GM23338 (cell line): ENCODE measurements at regions not wholly inside any gene's neighbourhood (a gene's known extent, or its start where the extent isn't known, plus 50 kb on each side); places are given as distances from the start of the nearest gene placed in this dataset.

Experiments used
- CREB1 ChIP-seq: fragments of 250-450 bp; sonication (Bioruptor Pico); IDR thresholded peaks from 2 replicates; pipeline ENCODE4 v1.5.0; 2020; ENCODE audit warnings: low read depth, mild to moderate bottlenecking, moderate library complexity
- EZH2 ChIP-seq: fragments of 200-600 bp; sonication (generic); IDR thresholded peaks from one replicate; pipeline ENCODE4 v1.8.0; 2017; ENCODE audit warnings: antibody characterized with exemption, mild to moderate bottlenecking, low read depth; ENCODE audit not compliant: unreplicated experiment
- EZH2phosphoT487 ChIP-seq: fragments of 200-600 bp; sonication (generic); IDR thresholded peaks from one replicate; pipeline ENCODE4 v1.8.1; 2018; ENCODE audit warnings: antibody characterized with exemption; ENCODE audit not compliant: unreplicated experiment
- JUNB ChIP-seq: IDR thresholded peaks from one replicate; pipeline ENCODE4 v1.6.1; 2016; ENCODE audit warnings: antibody characterized with exemption; ENCODE audit not compliant: unreplicated experiment
- NANOG ChIP-seq: IDR thresholded peaks from 2 replicates; pipeline ENCODE4 v1.6.1; 2016; ENCODE audit warnings: antibody characterized with exemption, borderline replicate concordance
- POLR2AphosphoS5 ChIP-seq: IDR thresholded peaks from 2 replicates; pipeline ENCODE4 v1.6.1; 2016; ENCODE audit warnings: antibody characterized with exemption, low read depth
- ZNF114 ChIP-seq: fragments of 250-450 bp; sonication (Bioruptor Pico); IDR thresholded peaks from 2 replicates; pipeline ENCODE4 v1.5.0; 2020; ENCODE audit warnings: mild to moderate bottlenecking, moderate library complexity
- TF ChIP-seq, protein P1 (sequence below), 2 experiments: fragments of 200-600 bp in 1 of 2; sonication (generic) in 1 of 2; conservative IDR thresholded peaks; 2 replicates each; pipeline versions ENCODE4 v1.5.1 to v1.6.1; 2016 to 2017; ENCODE audit warnings: antibody characterized with exemption in 2 of 2, low read depth in 2 of 2, mild to moderate bottlenecking in 2 of 2, moderate library complexity in 1 of 2
- TF ChIP-seq, protein P2 (sequence below): IDR thresholded peaks from one replicate; pipeline ENCODE4 v1.6.1; 2018; ENCODE audit warnings: antibody characterized with exemption; ENCODE audit not compliant: unreplicated experiment
- TF ChIP-seq, protein P3 (sequence below): IDR thresholded peaks from 2 replicates; pipeline ENCODE4 v1.6.1; 2016; ENCODE audit warnings: antibody characterized with exemption

DNA sequence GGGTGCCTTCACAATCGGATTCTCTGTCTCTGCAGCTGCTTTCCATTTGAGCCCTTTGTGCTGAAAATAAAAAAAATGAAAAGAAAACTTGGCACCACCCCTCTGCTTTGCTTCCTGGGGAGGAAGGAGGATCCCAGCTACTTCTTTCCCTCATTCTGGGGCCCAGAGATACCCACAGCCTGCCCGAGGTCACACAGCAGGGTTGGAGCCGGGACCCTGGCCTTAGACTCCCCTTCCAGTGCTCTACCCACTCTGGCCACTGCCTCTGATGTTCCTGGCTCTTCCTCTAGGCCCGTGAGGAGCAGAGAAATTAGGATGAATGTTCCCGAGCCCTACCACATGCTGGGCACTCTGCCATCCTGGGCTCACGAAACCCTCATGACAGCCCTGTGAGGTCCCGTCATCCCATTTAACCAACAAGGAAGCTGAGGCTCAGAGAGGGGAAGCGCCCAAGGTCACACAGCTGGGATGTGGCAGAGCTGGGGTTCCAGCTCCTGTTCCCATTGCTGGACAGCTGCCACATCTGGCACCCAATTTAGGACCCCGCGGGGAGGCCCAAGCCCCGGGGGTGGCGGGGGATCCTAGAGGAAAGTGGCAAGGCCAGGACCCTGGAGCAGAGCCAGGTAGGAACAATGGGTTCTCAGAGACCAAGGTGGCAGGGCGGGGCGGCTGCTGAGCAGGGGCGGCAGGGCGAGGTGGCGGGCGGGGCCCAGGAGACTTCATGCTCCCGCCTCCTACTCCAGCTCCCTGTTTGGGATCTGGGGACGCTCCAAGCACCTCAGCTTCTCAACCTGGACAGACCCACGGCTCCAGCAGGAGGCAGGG lies 76.6 kb downstream of the CEBPB start:
- TF ChIP-seq, protein P1, sequence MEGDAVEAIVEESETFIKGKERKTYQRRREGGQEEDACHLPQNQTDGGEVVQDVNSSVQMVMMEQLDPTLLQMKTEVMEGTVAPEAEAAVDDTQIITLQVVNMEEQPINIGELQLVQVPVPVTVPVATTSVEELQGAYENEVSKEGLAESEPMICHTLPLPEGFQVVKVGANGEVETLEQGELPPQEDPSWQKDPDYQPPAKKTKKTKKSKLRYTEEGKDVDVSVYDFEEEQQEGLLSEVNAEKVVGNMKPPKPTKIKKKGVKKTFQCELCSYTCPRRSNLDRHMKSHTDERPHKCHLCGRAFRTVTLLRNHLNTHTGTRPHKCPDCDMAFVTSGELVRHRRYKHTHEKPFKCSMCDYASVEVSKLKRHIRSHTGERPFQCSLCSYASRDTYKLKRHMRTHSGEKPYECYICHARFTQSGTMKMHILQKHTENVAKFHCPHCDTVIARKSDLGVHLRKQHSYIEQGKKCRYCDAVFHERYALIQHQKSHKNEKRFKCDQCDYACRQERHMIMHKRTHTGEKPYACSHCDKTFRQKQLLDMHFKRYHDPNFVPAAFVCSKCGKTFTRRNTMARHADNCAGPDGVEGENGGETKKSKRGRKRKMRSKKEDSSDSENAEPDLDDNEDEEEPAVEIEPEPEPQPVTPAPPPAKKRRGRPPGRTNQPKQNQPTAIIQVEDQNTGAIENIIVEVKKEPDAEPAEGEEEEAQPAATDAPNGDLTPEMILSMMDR (conservative IDR thresholded peaks at IDR 0.05; ENCODE audit: low read depth in 2 of 2), result no peak
- TF ChIP-seq POLR2AphosphoS5, result no peak
- no peak for TF ChIP-seq EZH2phosphoT487
- no peak for TF ChIP-seq EZH2
- TF ChIP-seq CREB1 (CRISPR knock-in tag), result no peak
- TF ChIP-seq, protein P2, sequence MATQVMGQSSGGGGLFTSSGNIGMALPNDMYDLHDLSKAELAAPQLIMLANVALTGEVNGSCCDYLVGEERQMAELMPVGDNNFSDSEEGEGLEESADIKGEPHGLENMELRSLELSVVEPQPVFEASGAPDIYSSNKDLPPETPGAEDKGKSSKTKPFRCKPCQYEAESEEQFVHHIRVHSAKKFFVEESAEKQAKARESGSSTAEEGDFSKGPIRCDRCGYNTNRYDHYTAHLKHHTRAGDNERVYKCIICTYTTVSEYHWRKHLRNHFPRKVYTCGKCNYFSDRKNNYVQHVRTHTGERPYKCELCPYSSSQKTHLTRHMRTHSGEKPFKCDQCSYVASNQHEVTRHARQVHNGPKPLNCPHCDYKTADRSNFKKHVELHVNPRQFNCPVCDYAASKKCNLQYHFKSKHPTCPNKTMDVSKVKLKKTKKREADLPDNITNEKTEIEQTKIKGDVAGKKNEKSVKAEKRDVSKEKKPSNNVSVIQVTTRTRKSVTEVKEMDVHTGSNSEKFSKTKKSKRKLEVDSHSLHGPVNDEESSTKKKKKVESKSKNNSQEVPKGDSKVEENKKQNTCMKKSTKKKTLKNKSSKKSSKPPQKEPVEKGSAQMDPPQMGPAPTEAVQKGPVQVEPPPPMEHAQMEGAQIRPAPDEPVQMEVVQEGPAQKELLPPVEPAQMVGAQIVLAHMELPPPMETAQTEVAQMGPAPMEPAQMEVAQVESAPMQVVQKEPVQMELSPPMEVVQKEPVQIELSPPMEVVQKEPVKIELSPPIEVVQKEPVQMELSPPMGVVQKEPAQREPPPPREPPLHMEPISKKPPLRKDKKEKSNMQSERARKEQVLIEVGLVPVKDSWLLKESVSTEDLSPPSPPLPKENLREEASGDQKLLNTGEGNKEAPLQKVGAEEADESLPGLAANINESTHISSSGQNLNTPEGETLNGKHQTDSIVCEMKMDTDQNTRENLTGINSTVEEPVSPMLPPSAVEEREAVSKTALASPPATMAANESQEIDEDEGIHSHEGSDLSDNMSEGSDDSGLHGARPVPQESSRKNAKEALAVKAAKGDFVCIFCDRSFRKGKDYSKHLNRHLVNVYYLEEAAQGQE, result no peak
- TF ChIP-seq JUNB, result no peak
- TF ChIP-seq ZNF114 (CRISPR knock-in tag), result no peak
- TF ChIP-seq, protein P3, sequence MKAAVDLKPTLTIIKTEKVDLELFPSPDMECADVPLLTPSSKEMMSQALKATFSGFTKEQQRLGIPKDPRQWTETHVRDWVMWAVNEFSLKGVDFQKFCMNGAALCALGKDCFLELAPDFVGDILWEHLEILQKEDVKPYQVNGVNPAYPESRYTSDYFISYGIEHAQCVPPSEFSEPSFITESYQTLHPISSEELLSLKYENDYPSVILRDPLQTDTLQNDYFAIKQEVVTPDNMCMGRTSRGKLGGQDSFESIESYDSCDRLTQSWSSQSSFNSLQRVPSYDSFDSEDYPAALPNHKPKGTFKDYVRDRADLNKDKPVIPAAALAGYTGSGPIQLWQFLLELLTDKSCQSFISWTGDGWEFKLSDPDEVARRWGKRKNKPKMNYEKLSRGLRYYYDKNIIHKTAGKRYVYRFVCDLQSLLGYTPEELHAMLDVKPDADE, result no peak
- TF ChIP-seq NANOG, result no peak
